Activated CD8-positive, alpha-beta T cell treated with anti-CD3 and anti-CD28 coated beads for 36 hours (primary cell): ENCODE measurements at regions not wholly inside any gene's neighbourhood (a gene's known extent, or its start where the extent isn't known, plus 50 kb on each side); places are given as distances from the start of the nearest gene placed in this dataset.

Source experiments
- ATAC-seq: fragments of 200-7000 bp; cut with Tn5 transposase; one replicate; pipeline ENCODE4 v1.10.0; 2021; ENCODE audit warnings: mild to moderate bottlenecking, moderate library complexity
- CTCF ChIA-PET: fragments of 350-600 bp; sonication (Branson Sonifier 250); formaldehyde crosslinking; loops from one replicate; lab custom pipeline; 2021; ENCODE audit warnings: antibody characterized with exemption; lab: Charles Lee
- POLR2A ChIA-PET: fragments of 350-600 bp; sonication (Branson Sonifier 250); formaldehyde crosslinking; loops from one replicate; lab custom pipeline; 2021; ENCODE audit warnings: antibody characterized with exemption; lab: Charles Lee
- DNase-seq: peaks from one replicate; pipeline ENCODE4 v3.0.0-alpha.2; 2020
- H3K27ac Mint-ChIP-seq: one replicate; pipeline ENCODE4 v1.8.0; 2021; ENCODE audit warnings: mild to moderate bottlenecking, mixed read lengths
- H3K27me3 Mint-ChIP-seq: one replicate; pipeline ENCODE4 v1.8.0; 2021; ENCODE audit warnings: mixed read lengths
- H3K36me3 Mint-ChIP-seq: one replicate; pipeline ENCODE4 v1.8.0; 2021; ENCODE audit warnings: low read depth, mixed read lengths
- H3K4me1 Mint-ChIP-seq: one replicate; pipeline ENCODE4 v1.8.0; 2021; ENCODE audit warnings: low read depth, mixed read lengths
- H3K4me3 Mint-ChIP-seq: one replicate; pipeline ENCODE4 v1.8.0; 2021; ENCODE audit warnings: mild to moderate bottlenecking, moderate library complexity, mixed read lengths
- H3K9me3 Mint-ChIP-seq: one replicate; pipeline ENCODE4 v1.8.0; 2021; ENCODE audit warnings: mixed read lengths
- CTCF ChIP-seq: fragments of 200-600 bp; IDR thresholded peaks from one replicate; pipeline ENCODE4 v1.8.0; 2022; ENCODE audit warnings: antibody characterized with exemption, mild to moderate bottlenecking
- intact Hi-C: fragments of 100-400 bp; cut with micrococcal nuclease; formaldehyde crosslinking; loops from one replicate; pipeline ENCODE4 v1.10.0; 2022

- no peaks in the 10 kb centered on the region for H3K4me1 Mint-ChIP-seq
- no peaks in the 10 kb centered on the region for H3K36me3 Mint-ChIP-seq
- DNase-seq (no peak), ATAC-seq (no peak)
- H3K27ac Mint-ChIP-seq: no peak overlapping the region
- no peaks in the 10 kb centered on the region for H3K27me3 Mint-ChIP-seq
- H3K9me3 Mint-ChIP-seq: no peaks in the 10 kb centered on the region
- ChIA-PET POLR2A (no interaction called here), CTCF (no interaction called here)
- TF ChIP-seq CTCF: no peak
- H3K4me3 Mint-ChIP-seq: no peak overlapping the region
- intact Hi-C loops: no loop called here
Measured at GRCh38 chr6:22708469-22708868, 139.1 kb downstream of the HDGFL1 start.

GRCh38 chr6:22709803-22710202 is 140.4 kb downstream of the HDGFL1 start:
- ChIA-PET CTCF (no interaction called here), POLR2A (interaction anchor here (0.7 kb wide), 1 partner anchor 18 kb away, joined by 3 read pairs; no protein-coding TSS in a partner anchor)
- Mint-ChIP-seq H3K36me3 (no peaks in the 10 kb centered on the region), H3K9me3 (no peaks in the 10 kb centered on the region), H3K4me3 (no peak overlapping the region), H3K27ac (no peak overlapping the region), H3K4me1 (no peaks in the 10 kb centered on the region), H3K27me3 (no peaks in the 10 kb centered on the region)
- no peak for DNase-seq
- no peak for TF ChIP-seq CTCF
- intact Hi-C loops: no loop called here
- no peak for ATAC-seq

- ChIA-PET POLR2A (no interaction called here), CTCF (no interaction called here)
- Mint-ChIP-seq H3K4me3 (no peak overlapping the region), H3K4me1 (no peaks in the 10 kb centered on the region), H3K27ac (no peak overlapping the region), H3K36me3 (no peaks in the 10 kb centered on the region), H3K27me3 (no peaks in the 10 kb centered on the region), H3K9me3 (no peaks in the 10 kb centered on the region)
- TF ChIP-seq CTCF: no peak
- no peak for DNase-seq
- no peak for ATAC-seq
- intact Hi-C loops: no loop called here
Measured at GRCh38 chr6:22716721-22717120, 147.4 kb downstream of the HDGFL1 start.

GRCh38 chr6:22717915-22718314 is 148.5 kb downstream of the HDGFL1 start:
- Mint-ChIP-seq H3K27ac (no peak overlapping the region), H3K27me3 (no peaks in the 10 kb centered on the region), H3K36me3 (no peaks in the 10 kb centered on the region), H3K9me3 (peaks cover 2% of the 10 kb centered on the region), H3K4me3 (no peak overlapping the region), H3K4me1 (no peaks in the 10 kb centered on the region)
- ChIA-PET CTCF (interaction anchor here (1.1 kb wide), 1 partner anchor 9 kb away, joined by 4 read pairs; no protein-coding TSS in a partner anchor), POLR2A (no interaction called here)
- no peak for DNase-seq
- no peak for ATAC-seq
- no peak for TF ChIP-seq CTCF
- intact Hi-C loops: no loop called here

- no peak for TF ChIP-seq CTCF
- Mint-ChIP-seq H3K27ac (no peak overlapping the region), H3K9me3 (peaks cover 3% of the 10 kb centered on the region), H3K4me3 (no peak overlapping the region), H3K36me3 (no peaks in the 10 kb centered on the region), H3K27me3 (no peaks in the 10 kb centered on the region), H3K4me1 (no peaks in the 10 kb centered on the region)
- ATAC-seq: no peak
- ChIA-PET CTCF (no interaction called here), POLR2A (no interaction called here)
- intact Hi-C loops: no loop called here
- no peak for DNase-seq
Measured at GRCh38 chr6:22722913-22723312, 153.5 kb downstream of the HDGFL1 start.
